Middle frontal gyrus (tissue), 1 donor: ENCODE measurements at regions not wholly inside any gene's neighbourhood (a gene's known extent, or its start where the extent isn't known, plus 50 kb on each side); places are given as distances from the start of the nearest gene placed in this dataset.
"Not testable (repeated sequence)": the region's sequence is repeated elsewhere in the genome, so short reads cannot be mapped to it uniquely, and the experiment has no call there.

Source experiments
- DNase-seq: peaks from one replicate; pipeline ENCODE4 v3.0.0-alpha.2; 2015; ENCODE audit warnings: low spot score; ENCODE audit errors: extremely low spot score

- DNase-seq: no peak
Measured at GRCh38 chr10:33862536-33863105, 528.2 kb upstream of the NRP1 start.

- DNase-seq: no peak
Measured at GRCh38 chr10:33861833-33862232, 527.4 kb upstream of the NRP1 start.

DNA sequence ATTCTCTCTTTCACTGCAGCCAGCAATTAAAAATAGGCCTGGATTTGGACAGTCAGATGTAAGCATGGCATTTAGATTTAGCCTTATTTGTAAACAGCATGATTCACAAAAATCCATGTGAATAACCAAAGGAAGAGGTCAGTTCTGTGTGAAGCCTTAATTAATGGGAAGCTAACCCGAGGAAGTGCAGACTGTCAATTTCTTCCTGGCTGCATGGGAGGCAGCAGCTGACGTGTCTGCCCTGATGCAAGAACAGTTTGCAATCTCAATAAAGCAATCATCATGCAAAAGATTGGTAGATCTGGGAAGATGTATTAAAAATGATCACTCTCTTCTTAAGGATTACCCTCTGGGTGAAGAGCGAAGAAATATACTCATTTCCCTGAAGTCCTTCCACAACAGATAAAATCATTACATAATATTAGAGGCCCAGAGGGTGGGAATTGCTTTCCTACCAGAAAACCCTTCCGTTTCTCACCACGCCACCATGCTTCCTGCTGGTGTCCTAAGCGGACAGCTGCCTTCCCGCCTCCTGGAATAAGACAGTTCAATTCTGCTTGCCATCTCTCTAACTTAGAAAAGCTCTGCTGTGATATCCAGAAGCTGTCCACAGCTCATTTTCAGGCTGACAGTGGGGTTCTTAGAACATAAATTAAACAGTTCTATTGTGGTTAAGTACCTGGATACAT is 526.7 kb upstream of the NRP1 start:
- DNase-seq: no peak

GRCh38 chr10:33860552-33860951 is 526.1 kb upstream of the NRP1 start:
- no peak for DNase-seq

DNA sequence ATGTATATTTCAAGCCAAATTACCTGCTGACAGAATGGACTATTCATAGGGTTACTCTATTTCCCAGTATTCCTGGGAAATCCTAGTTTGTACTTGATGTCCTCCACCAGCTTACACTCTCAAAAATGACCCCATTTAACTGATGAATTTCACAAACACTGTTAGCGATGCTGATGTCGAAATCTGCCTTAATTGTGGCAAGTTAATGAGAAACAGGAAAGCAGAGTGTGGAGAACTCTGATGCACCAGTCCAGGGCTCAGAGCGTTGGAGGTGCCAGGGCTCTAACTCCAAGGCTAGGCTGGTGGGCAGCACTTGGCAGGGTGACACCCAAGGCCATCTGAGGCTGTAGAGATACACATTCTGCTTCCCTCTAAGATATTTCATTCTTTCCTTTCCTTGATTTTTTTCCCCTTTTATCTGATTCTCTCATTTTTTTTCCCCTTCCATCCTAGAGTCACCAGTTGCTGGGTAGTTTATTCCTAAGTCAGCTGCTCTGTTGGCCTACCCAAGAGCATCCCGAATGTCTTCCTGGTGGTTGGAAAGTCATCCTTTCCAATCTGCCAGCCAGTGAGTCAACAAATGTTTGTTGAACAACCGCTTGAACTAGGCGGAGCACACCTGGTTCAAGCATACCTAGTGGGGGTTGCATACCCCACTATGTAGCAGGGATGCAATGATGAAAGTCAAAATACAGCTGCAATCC is 525.0 kb upstream of the NRP1 start:
- no peak for DNase-seq

DNA sequence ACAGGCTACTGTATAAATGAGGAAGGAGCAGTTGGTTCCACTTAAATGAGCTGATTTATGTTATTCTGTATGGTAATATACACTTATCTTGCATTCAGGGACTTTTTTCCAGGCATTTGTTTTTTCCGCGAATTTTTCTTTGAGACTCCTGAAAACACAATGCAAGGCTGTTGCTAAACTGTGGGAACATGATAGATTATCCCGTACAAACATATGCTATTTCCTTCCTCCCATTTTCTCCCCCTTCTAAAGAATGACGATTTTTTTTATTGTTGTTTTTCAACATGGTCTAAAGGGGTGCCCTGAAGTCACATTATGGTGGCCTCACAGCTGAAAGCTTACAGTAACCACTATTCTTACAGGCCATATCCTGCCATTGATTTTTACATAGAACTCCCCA is 523.9 kb upstream of the NRP1 start:
- DNase-seq: no peak

GRCh38 chr10:33853221-33853620 is 518.8 kb upstream of the NRP1 start:
- DNase-seq: not testable (repeated sequence)

DNA sequence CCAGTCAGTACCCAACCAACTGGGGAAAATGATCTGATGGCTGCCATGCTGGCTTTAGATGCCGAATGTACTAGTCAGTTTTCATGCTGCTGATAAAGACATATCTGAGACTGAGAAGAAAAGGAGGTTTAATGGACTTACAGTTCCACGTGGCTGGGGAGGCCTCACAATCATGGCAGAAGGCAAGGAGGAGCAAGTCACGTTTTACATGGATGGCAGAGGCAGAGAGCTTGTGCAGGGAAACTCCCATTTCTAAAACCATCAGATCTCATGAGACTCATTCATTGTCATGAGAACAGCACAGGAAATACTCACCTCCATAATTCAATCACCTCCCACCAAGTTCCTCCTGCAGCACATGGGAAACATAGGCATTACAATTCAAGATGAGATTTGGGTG is 508.9 kb upstream of the NRP1 start:
- DNase-seq: no peak

DNA sequence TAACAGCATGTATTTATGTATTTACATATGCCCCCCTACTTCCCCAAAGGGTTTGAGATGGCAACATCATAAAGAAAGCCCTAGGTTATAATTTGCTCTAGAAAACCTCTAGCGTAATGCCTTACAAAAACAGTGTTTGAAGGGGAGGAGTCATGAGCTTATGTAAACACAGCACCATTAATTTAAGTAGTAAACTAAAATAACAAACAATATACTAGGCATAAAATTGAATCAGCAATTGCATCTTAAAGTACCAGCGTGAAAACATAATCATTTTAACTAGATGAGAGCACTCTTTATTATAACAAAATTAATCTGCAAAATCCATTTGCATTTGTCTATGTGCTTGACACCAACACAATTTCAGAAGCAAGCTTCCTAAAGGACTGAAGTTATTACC is 507.2 kb upstream of the NRP1 start:
- no peak for DNase-seq

DNA sequence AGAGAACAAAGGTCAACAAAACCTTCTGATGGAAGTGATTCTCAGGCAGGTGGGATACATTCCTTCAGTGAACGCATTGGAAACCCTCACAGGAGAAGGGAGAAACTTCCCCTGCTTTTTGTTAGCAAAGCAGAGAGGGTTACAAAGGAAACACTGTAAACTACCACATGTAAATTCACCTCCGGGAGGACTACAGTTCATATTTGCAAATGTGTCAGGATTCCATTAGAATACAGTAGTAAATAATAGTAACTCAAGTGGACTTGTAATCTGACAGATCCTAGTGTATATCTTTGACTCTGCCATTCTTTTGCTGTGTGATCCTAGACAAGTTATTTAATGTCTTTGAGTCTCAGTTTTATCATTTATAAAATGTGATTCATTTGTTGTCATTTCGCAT is 504.3 kb upstream of the NRP1 start:
- DNase-seq: no peak

DNA sequence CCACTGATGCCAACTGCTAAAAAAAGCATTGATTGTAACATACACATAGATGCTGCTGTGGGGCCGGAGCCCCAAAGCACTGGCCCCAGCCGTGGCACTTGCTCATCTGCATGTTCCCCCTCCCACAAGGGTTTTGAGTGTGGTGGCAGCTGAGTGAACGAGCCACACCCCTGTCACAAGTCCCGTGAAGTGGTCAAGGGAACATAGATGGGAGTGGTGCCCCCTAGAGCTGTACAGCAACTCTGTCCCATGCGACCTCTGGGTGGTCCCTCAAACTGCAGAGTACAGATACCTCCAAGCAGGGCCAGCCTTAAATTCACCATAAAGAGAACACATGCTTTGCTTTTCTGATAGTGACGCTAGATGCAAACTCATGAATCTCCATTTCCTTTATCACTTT is 503.3 kb upstream of the NRP1 start:
- DNase-seq: no peak

DNA sequence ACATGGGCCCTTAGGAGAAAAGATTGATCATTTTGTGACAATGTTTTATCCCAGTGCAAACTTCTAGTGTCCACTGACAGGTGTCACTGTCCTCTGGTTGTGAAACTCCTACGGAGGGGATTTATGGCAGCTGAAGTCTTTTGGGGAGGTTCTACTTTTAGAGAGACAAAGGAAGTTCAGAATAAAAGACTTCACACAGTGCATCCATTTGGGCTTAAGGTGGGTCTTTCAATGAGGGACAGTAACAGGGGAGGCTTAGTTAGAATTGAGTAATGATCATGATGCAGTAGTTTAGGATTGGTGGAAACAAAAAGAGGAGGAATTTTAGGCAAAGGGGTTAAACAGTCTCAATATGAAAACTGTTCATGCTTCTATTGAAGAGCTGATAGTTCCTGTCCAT is 501.1 kb upstream of the NRP1 start:
- no peak for DNase-seq

GRCh38 chr10:33833566-33833965 is 499.1 kb upstream of the NRP1 start:
- DNase-seq: no peak

- DNase-seq: no peak
Measured at GRCh38 chr10:33832124-33832787, 497.8 kb upstream of the NRP1 start.

DNA sequence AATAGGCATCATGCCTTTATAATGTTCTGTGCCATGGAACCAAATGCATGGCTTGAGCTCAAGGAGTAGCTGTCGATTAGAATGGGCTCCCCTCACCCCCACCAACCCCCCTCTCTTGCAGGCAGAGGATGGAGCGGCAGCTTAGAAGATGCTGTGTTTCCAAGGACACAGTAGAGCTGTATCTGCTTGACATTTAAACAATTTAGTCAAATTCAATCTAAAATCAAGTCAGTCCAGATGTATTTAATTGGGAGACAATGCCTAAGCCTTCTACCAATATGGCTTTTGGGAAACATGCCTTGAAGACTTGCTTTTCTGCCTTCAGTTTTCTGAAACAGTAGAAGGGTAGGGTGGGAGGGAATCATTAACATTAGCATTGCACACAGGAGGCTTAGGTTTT is 497.1 kb upstream of the NRP1 start:
- DNase-seq: no peak

GRCh38 chr10:33829899-33830298 is 495.4 kb upstream of the NRP1 start:
- not testable (repeated sequence) for DNase-seq

DNA sequence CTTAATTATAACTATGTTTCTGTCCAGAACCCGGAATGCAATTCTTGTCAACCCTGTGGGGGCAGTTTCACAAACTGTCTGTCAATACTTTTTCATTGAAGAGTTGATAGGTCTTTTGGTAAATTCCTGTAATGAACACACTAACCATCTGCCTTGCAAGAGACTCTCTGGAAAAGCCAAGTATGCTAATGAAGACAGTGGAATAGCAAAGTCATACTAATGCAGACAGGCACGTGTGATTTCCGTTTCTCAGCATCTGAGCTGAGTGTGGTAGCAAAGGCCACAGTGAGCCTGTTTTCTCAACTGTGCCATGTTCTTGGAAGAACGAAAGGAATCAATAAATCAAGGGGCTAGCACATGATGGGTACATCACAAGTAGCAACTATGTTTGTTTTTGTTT is 494.1 kb upstream of the NRP1 start:
- DNase-seq: no peak

- no peak for DNase-seq
Measured at GRCh38 chr10:33826186-33826585, 491.7 kb upstream of the NRP1 start.

- DNase-seq: no peak
Measured at GRCh38 chr10:33822774-33823173, 488.3 kb upstream of the NRP1 start.

DNA sequence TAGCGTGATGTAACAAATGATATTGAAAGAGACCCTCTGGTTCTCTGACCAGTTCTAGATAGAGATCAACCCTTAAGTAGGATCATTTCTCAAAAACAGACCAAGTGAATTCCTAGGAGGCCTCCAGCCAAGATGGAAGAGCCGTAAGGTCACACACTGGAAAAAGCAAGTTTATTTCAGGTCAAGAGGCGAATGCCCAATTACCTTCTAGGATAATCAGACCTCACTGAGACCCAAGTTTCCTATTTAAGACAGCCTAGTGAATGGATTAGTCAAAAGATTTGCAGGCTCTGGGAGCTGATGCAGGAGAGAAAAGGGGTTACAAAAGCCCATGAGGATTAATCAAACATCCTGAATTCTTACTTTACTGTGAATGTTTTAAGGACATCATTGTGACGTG is 486.1 kb upstream of the NRP1 start:
- DNase-seq: no peak

GRCh38 chr10:33819206-33819605 is 484.7 kb upstream of the NRP1 start:
- DNase-seq: no peak

GRCh38 chr10:33818343-33818742 is 483.9 kb upstream of the NRP1 start:
- no peak for DNase-seq
